GM12878 (cell line): ENCODE measurements at regions not wholly inside any gene's neighbourhood (a gene's known extent, or its start where the extent isn't known, plus 50 kb on each side); places are given as distances from the start of the nearest gene placed in this dataset.

ENCODE experiments used
- ATAC-seq: fragments of 200-7000 bp; cut with Tn5 transposase; 3 replicates; pipeline ENCODE4 v1.9.1; 2020; ENCODE audit warnings: mild to moderate bottlenecking, moderate library complexity
- BruUV-seq: library from RNA; stranded (reverse); fragments of 400-500 nt; replicated peaks from 2 replicates; lab custom pipeline; 2021; lab: Mats Ljungman, UMichigan
- CTCF ChIA-PET: fragments of 300-600 bp; sonication (Branson Sonifier 250); formaldehyde crosslinking; extraction: SDS; loops from one replicate; lab custom pipeline; 2021; ENCODE audit warnings: inconsistent platforms; lab: Yijun Ruan, JAX
- POLR2A ChIA-PET: fragments of 350-600 bp; formaldehyde crosslinking; extraction: SDS; loops from one replicate; lab custom pipeline; 2021; ENCODE audit warnings: inconsistent platforms; lab: Charles Lee
- RAD21 ChIA-PET: fragments of 300-600 bp; sonication (Branson Sonifier 250); formaldehyde crosslinking; loops from one replicate; lab custom pipeline; 2023; ENCODE audit warnings: antibody characterized with exemption; ENCODE audit not compliant: unreplicated experiment; lab: Charles Lee
- SMC1A ChIA-PET: fragments of 300-600 bp; sonication (Branson Sonifier 250); formaldehyde crosslinking; loops from one replicate; lab custom pipeline; 2023; ENCODE audit not compliant: unreplicated experiment, uncharacterized antibody; lab: Charles Lee
- DNase-seq: peaks from one replicate; pipeline ENCODE4 v3.0.0-alpha.2; 2011; ENCODE audit warnings: low read depth, low spot score
- FAIRE-seq: peaks from 3 replicates; lab custom pipeline; 2011; peaks lifted over from hg19 to GRCh38; lab: Jason Lieb, UNC
- H2AFZ ChIP-seq: 2 replicates; pipeline ENCODE4 v1.6.0; 2011; ENCODE audit warnings: low read depth, low read length, control low read depth; ENCODE audit not compliant: control insufficient read depth
- H3K27ac ChIP-seq: 2 replicates; pipeline ENCODE4 v1.5.1; 2011; ENCODE audit warnings: control low read depth; ENCODE audit not compliant: control insufficient read depth, insufficient read depth
- H3K27me3 ChIP-seq, 2 experiments: replicated peaks in 1 of 2; 2 replicates each; pipeline versions ENCODE4 v1.6.0 to v1.6.1; 2011; ENCODE audit warnings: low read length in 1 of 2; ENCODE audit not compliant: control insufficient read depth in 2 of 2, insufficient read depth in 2 of 2
- H3K36me3 ChIP-seq, 2 experiments: 2 replicates each; pipeline ENCODE4 v1.5.1; 2011; ENCODE audit warnings: low read length in 1 of 2; ENCODE audit not compliant: control insufficient read depth in 2 of 2, insufficient read depth in 2 of 2
- H3K4me1 ChIP-seq: 2 replicates; pipeline ENCODE4 v1.6.1; 2011; ENCODE audit warnings: mild to moderate bottlenecking, low read length, moderate library complexity, mixed read lengths; ENCODE audit not compliant: control insufficient read depth, insufficient read depth
- H3K4me2 ChIP-seq: 2 replicates; pipeline ENCODE4 v1.6.0; 2011; ENCODE audit warnings: control low read depth; ENCODE audit not compliant: control insufficient read depth, insufficient read depth
- H3K4me3 ChIP-seq: fragments of 200-600 bp; sonication (generic); 2 replicates; pipeline ENCODE4 v1.5.1; 2016
- H3K79me2 ChIP-seq: 2 replicates; pipeline ENCODE4 v1.6.0; 2011; ENCODE audit warnings: low read length; ENCODE audit not compliant: control insufficient read depth, insufficient read depth
- H3K9ac ChIP-seq: 2 replicates; pipeline ENCODE4 v1.8.0; 2011; ENCODE audit warnings: low read length, control low read depth, mixed read lengths; ENCODE audit not compliant: control insufficient read depth, insufficient read depth
- H3K9me3 ChIP-seq: replicated peaks from 3 replicates; pipeline ENCODE4 v1.5.1; 2011; ENCODE audit warnings: mild to moderate bottlenecking, low read length; ENCODE audit not compliant: control insufficient read depth, insufficient read depth
- H4K20me1 ChIP-seq: 2 replicates; pipeline ENCODE4 v1.6.0; 2011; ENCODE audit not compliant: control insufficient read depth, insufficient read depth
- FOXK2 ChIP-seq: fragments of 450-650 bp; IDR thresholded peaks from 2 replicates; pipeline ENCODE4 v1.6.1; 2017; ENCODE audit warnings: mild to moderate bottlenecking, moderate library complexity
- JUND ChIP-seq: IDR thresholded peaks from 2 replicates; pipeline ENCODE4 v1.6.1; 2012; ENCODE audit warnings: low read depth, mild to moderate bottlenecking, low read length, improper control_type of control experiment, moderate library complexity
- LARP7 ChIP-seq: fragments of 450-650 bp; IDR thresholded peaks from 2 replicates; pipeline ENCODE4 v1.6.1; 2017; ENCODE audit warnings: mild to moderate bottlenecking
- MTA2 ChIP-seq: fragments of 450-650 bp; IDR thresholded peaks from 2 replicates; pipeline ENCODE4 v1.6.1; 2016; ENCODE audit warnings: low read depth, mild to moderate bottlenecking, moderate library complexity
- NBN ChIP-seq: fragments of 450-650 bp; IDR thresholded peaks from 2 replicates; pipeline ENCODE4 v1.6.1; 2016
- PAX5 ChIP-seq: IDR thresholded peaks from 2 replicates; pipeline ENCODE4 v1.6.1; 2011; ENCODE audit warnings: low read depth, low read length, borderline replicate concordance
- PML ChIP-seq: IDR thresholded peaks from 2 replicates; pipeline ENCODE4 v1.6.1; 2012; ENCODE audit warnings: low read length, inconsistent platforms
- SMARCA5 ChIP-seq: fragments of 450-650 bp; IDR thresholded peaks from 2 replicates; pipeline ENCODE4 v1.6.1; 2017; ENCODE audit warnings: mild to moderate bottlenecking
- SREBF1 ChIP-seq: IDR thresholded peaks from 2 replicates; pipeline ENCODE4 v1.6.1; 2012; ENCODE audit warnings: mild to moderate bottlenecking, low read length
- SREBF2 ChIP-seq: IDR thresholded peaks from 2 replicates; pipeline ENCODE4 v1.6.1; 2012; ENCODE audit warnings: mild to moderate bottlenecking, low read length
- WRNIP1 ChIP-seq: IDR thresholded peaks from 2 replicates; pipeline ENCODE4 v1.6.1; 2011; ENCODE audit warnings: low read depth, low read length, improper control_type of control experiment, borderline replicate concordance
- YBX1 ChIP-seq: fragments of 450-650 bp; IDR thresholded peaks from 2 replicates; pipeline ENCODE4 v1.6.1; 2016; ENCODE audit warnings: antibody characterized with exemption
- ZNF274 ChIP-seq: IDR thresholded peaks from one replicate; pipeline ENCODE4 v1.8.0; 2011; ENCODE audit not compliant: insufficient read length, insufficient read depth
- ZNF384 ChIP-seq: IDR thresholded peaks from 2 replicates; pipeline ENCODE4 v1.6.1; 2012; ENCODE audit warnings: low read depth, mild to moderate bottlenecking, low read length, improper control_type of control experiment, borderline replicate concordance
- in situ Hi-C: fragments of 300-500 bp; cut with MboI; formaldehyde crosslinking; loops from 9 replicates; pipeline ENCODE4 v1.14.3; 2018; ENCODE audit warnings: mixed read lengths
- intact Hi-C: fragments of 100-400 bp; cut with micrococcal nuclease; formaldehyde crosslinking; loops from one replicate; pipeline ENCODE4 v1.14.2; 2022; ENCODE audit not compliant: unreplicated experiment
- TF ChIP-seq, protein P1 (sequence below): IDR thresholded peaks from 2 replicates; pipeline ENCODE4 v1.6.1; 2012; ENCODE audit warnings: low read length, inconsistent platforms
- TF ChIP-seq, protein P2 (sequence below): fragments of 450-650 bp; IDR thresholded peaks from 2 replicates; pipeline ENCODE4 v1.6.1; 2016; ENCODE audit warnings: mild to moderate bottlenecking, moderate library complexity, borderline replicate concordance
- TF ChIP-seq, protein P3 (sequence below): fragments of 450-650 bp; IDR thresholded peaks from 2 replicates; pipeline ENCODE4 v1.6.1; 2017; ENCODE audit warnings: mild to moderate bottlenecking
- TF ChIP-seq, protein P4 (sequence below): IDR thresholded peaks from 2 replicates; pipeline ENCODE4 v1.6.1; 2011; ENCODE audit warnings: low read depth, low read length, improper control_type of control experiment, borderline replicate concordance

DNA sequence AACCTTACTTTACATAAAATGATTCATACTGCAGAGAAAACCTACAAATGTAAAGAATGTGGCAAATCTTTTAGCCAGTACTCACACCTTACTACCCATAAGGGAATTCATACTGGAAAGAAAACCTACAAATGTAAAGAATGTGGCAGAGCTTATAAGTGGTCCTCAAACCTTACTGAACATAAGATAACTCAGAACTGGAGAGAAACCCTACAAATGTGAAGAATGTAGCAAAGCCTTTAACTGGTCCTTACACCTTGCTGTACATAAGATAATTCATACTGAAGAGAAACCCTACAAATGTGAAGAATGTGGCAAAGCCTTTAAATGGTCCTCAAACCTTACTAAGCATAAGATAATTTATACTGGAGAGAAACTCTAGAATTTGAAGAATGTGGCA, 90.1 kb downstream of the ZNF675 start:
- no peak for FAIRE-seq
- intact Hi-C loops, result no loop called here
- Histone ChIP-seq H3K27me3 (no peaks in the 10 kb centered on the region), H2AFZ (no peak overlapping the region), H3K4me3 (no peak overlapping the region), H3K9ac (no peak overlapping the region), H3K4me1 (no peaks in the 10 kb centered on the region), H3K4me2 (no peak overlapping the region)
- RAD21 ChIA-PET, result no interaction called here
- TF ChIP-seq PML (no peak), SMARCA5 (no peak), LARP7 (no peak), YBX1 (no peak), SREBF1 (no peak), MTA2 (no peak), FOXK2 (no peak), SREBF2 (no peak), PAX5 (no peak), JUND (no peak), ZNF274 (no peak), WRNIP1 (no peak), ZNF384 (no peak), NBN (no peak)
- TF ChIP-seq, protein P1, sequence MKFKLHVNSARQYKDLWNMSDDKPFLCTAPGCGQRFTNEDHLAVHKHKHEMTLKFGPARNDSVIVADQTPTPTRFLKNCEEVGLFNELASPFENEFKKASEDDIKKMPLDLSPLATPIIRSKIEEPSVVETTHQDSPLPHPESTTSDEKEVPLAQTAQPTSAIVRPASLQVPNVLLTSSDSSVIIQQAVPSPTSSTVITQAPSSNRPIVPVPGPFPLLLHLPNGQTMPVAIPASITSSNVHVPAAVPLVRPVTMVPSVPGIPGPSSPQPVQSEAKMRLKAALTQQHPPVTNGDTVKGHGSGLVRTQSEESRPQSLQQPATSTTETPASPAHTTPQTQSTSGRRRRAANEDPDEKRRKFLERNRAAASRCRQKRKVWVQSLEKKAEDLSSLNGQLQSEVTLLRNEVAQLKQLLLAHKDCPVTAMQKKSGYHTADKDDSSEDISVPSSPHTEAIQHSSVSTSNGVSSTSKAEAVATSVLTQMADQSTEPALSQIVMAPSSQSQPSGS, result no peak
- TF ChIP-seq, protein P2, sequence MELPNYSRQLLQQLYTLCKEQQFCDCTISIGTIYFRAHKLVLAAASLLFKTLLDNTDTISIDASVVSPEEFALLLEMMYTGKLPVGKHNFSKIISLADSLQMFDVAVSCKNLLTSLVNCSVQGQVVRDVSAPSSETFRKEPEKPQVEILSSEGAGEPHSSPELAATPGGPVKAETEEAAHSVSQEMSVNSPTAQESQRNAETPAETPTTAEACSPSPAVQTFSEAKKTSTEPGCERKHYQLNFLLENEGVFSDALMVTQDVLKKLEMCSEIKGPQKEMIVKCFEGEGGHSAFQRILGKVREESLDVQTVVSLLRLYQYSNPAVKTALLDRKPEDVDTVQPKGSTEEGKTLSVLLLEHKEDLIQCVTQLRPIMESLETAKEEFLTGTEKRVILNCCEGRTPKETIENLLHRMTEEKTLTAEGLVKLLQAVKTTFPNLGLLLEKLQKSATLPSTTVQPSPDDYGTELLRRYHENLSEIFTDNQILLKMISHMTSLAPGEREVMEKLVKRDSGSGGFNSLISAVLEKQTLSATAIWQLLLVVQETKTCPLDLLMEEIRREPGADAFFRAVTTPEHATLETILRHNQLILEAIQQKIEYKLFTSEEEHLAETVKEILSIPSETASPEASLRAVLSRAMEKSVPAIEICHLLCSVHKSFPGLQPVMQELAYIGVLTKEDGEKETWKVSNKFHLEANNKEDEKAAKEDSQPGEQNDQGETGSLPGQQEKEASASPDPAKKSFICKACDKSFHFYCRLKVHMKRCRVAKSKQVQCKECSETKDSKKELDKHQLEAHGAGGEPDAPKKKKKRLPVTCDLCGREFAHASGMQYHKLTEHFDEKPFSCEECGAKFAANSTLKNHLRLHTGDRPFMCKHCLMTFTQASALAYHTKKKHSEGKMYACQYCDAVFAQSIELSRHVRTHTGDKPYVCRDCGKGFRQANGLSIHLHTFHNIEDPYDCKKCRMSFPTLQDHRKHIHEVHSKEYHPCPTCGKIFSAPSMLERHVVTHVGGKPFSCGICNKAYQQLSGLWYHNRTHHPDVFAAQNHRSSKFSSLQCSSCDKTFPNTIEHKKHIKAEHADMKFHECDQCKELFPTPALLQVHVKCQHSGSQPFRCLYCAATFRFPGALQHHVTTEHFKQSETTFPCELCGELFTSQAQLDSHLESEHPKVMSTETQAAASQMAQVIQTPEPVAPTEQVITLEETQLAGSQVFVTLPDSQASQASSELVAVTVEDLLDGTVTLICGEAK, result no peak
- TF ChIP-seq, protein P3, sequence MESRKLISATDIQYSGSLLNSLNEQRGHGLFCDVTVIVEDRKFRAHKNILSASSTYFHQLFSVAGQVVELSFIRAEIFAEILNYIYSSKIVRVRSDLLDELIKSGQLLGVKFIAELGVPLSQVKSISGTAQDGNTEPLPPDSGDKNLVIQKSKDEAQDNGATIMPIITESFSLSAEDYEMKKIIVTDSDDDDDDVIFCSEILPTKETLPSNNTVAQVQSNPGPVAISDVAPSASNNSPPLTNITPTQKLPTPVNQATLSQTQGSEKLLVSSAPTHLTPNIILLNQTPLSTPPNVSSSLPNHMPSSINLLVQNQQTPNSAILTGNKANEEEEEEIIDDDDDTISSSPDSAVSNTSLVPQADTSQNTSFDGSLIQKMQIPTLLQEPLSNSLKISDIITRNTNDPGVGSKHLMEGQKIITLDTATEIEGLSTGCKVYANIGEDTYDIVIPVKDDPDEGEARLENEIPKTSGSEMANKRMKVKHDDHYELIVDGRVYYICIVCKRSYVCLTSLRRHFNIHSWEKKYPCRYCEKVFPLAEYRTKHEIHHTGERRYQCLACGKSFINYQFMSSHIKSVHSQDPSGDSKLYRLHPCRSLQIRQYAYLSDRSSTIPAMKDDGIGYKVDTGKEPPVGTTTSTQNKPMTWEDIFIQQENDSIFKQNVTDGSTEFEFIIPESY, result no peak
- TF ChIP-seq, protein P4, sequence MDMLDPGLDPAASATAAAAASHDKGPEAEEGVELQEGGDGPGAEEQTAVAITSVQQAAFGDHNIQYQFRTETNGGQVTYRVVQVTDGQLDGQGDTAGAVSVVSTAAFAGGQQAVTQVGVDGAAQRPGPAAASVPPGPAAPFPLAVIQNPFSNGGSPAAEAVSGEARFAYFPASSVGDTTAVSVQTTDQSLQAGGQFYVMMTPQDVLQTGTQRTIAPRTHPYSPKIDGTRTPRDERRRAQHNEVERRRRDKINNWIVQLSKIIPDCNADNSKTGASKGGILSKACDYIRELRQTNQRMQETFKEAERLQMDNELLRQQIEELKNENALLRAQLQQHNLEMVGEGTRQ, result no peak
- TF ChIP-seq, all 136 proteins: peak for 0
- CTCF ChIA-PET, result no interaction called here
- DNase-seq, result no peak
- Histone ChIP-seq H3K36me3 (no peaks in the 10 kb centered on the region), H4K20me1 (no peaks in the 10 kb centered on the region), H3K79me2 (no peaks in the 10 kb centered on the region), H3K9me3 (no peaks in the 10 kb centered on the region; the same call in 2 of the 3 replicates), H3K27ac (no peak overlapping the region)
- ATAC-seq, result no peak
- SMC1A ChIA-PET, result no interaction called here
- POLR2A ChIA-PET, result no interaction called here
- BruUV-seq, result no TSS peak
- in situ Hi-C loops, result no loop called here
